GM19467 (cell line): ENCODE measurements at regions not wholly inside any gene's neighbourhood (a gene's known extent, or its start where the extent isn't known, plus 50 kb on each side); places are given as distances from the start of the nearest gene placed in this dataset.
"Not testable (repeated sequence)": the region's sequence is repeated elsewhere in the genome, so short reads cannot be mapped to it uniquely, and the experiment has no call there.

Experiments
- ATAC-seq: cut with Tn5 transposase; IDR thresholded peaks from one replicate; pipeline ENCODE4 v1.9.1; 2021; ENCODE audit warnings: mild to moderate bottlenecking, moderate library complexity; ENCODE audit not compliant: unreplicated experiment

GRCh38 chr13:32828711-32829110 lies 187.5 kb upstream of the KL start:
- no peak for ATAC-seq

- ATAC-seq: no peak
These were observed 187.0 kb upstream of the KL start for GRCh38 chr13:32829269-32829668.

- ATAC-seq: no peak
These were observed 186.4 kb upstream of the KL start for GRCh38 chr13:32829676-32830335.

GRCh38 chr13:32830336-32831031 lies 185.7 kb upstream of the KL start:
- ATAC-seq: no peak

- no peak for ATAC-seq
These were observed 178.8 kb upstream of the KL start for GRCh38 chr13:32837307-32837972.

- no peak for ATAC-seq
These were observed 178.0 kb upstream of the KL start for GRCh38 chr13:32837973-32838927.

GRCh38 chr13:32838945-32839344 lies 177.3 kb upstream of the KL start:
- peak; percentile 70 for ATAC-seq

- ATAC-seq: no peak
These were observed 176.1 kb upstream of the KL start for GRCh38 chr13:32840113-32840512.

GRCh38 chr13:32840989-32841713 lies 175.1 kb upstream of the KL start:
- no peak for ATAC-seq

- no peak for ATAC-seq
These were observed 170.0 kb upstream of the KL start for GRCh38 chr13:32845952-32846950.

GRCh38 chr13:32847976-32848375 lies 168.2 kb upstream of the KL start:
- not testable (repeated sequence) for ATAC-seq

GRCh38 chr13:32849369-32849768 lies 166.9 kb upstream of the KL start:
- no peak for ATAC-seq

GRCh38 chr13:32850316-32851052 lies 165.7 kb upstream of the KL start:
- no peak for ATAC-seq

- no peak for ATAC-seq
These were observed 164.8 kb upstream of the KL start for GRCh38 chr13:32851083-32852069.

- ATAC-seq: no peak
These were observed 163.7 kb upstream of the KL start for GRCh38 chr13:32852526-32852925.

- ATAC-seq: no peak
These were observed 159.1 kb upstream of the KL start for GRCh38 chr13:32857077-32857476.

- ATAC-seq: no peak
These were observed 158.5 kb upstream of the KL start for GRCh38 chr13:32857689-32858088.
